COLO829 (cell line): ENCODE measurements at regions not wholly inside any gene's neighbourhood (a gene's known extent, or its start where the extent isn't known, plus 50 kb on each side); places are given as distances from the start of the nearest gene placed in this dataset.

ENCODE experiments used
- DNase-seq: peaks from one replicate; pipeline ENCODE4 v3.0.0; 2012; ENCODE audit warnings: low spot score

- DNase-seq: no peak
Observed at GRCh38 chr9:117860849-117861248, 156.6 kb downstream of the TLR4 start.

- DNase-seq: no peak
Observed at GRCh38 chr9:117864385-117865057, 160.3 kb downstream of the TLR4 start.

- no peak for DNase-seq
Observed at GRCh38 chr9:117868594-117868993, 164.4 kb downstream of the TLR4 start.

GRCh38 chr9:117869287-117869686, 165.1 kb downstream of the TLR4 start:
- DNase-seq: no peak

- DNase-seq: no peak
Observed at GRCh38 chr9:117869712-117870111, 165.5 kb downstream of the TLR4 start.

- DNase-seq: no peak
Observed at GRCh38 chr9:117873664-117874063, 169.5 kb downstream of the TLR4 start.

- DNase-seq: no peak
Observed at GRCh38 chr9:117875886-117876285, 171.7 kb downstream of the TLR4 start.

GRCh38 chr9:117882171-117882570, 178.0 kb downstream of the TLR4 start:
- no peak for DNase-seq

- DNase-seq: no peak
Observed at GRCh38 chr9:117886616-117887015, 182.4 kb downstream of the TLR4 start.

GRCh38 chr9:117887383-117887782, 183.2 kb downstream of the TLR4 start:
- no peak for DNase-seq

- no peak for DNase-seq
Observed at GRCh38 chr9:117887941-117888340, 183.7 kb downstream of the TLR4 start.

- DNase-seq: no peak
Observed at GRCh38 chr9:117903453-117903852, 199.2 kb downstream of the TLR4 start.

GRCh38 chr9:117906763-117907162, 202.6 kb downstream of the TLR4 start:
- no peak for DNase-seq

- no peak for DNase-seq
Observed at GRCh38 chr9:117907420-117907819, 203.2 kb downstream of the TLR4 start.

GRCh38 chr9:117916291-117916690, 212.1 kb downstream of the TLR4 start:
- DNase-seq: no peak

- DNase-seq: no peak
Observed at GRCh38 chr9:117917873-117918272, 213.7 kb downstream of the TLR4 start.

GRCh38 chr9:117919538-117919937, 215.3 kb downstream of the TLR4 start:
- DNase-seq: no peak

GRCh38 chr9:117926031-117926658, 221.9 kb downstream of the TLR4 start:
- DNase-seq: no peak

- no peak for DNase-seq
Observed at GRCh38 chr9:117927354-117927753, 223.2 kb downstream of the TLR4 start.

- DNase-seq: no peak
Observed at GRCh38 chr9:117929868-117930267, 225.7 kb downstream of the TLR4 start.

GRCh38 chr9:117932585-117932984, 228.4 kb downstream of the TLR4 start:
- DNase-seq: no peak

GRCh38 chr9:117936185-117937130, 232.3 kb downstream of the TLR4 start:
- no peak for DNase-seq

GRCh38 chr9:117938086-117938485, 233.9 kb downstream of the TLR4 start:
- no peak for DNase-seq
